Right forelimb (tissue), 1 donor: ENCODE measurements at regions not wholly inside any gene's neighbourhood (a gene's known extent, or its start where the extent isn't known, plus 50 kb on each side); places are given as distances from the start of the nearest gene placed in this dataset.
"Not testable (repeated sequence)": the region's sequence is repeated elsewhere in the genome, so short reads cannot be mapped to it uniquely, and the experiment has no call there.

Experiments used
- DNase-seq: peaks from one replicate; pipeline ENCODE4 v3.0.0-alpha.2; 2018

GRCh38 chr13:69649063-69649392 is 458.6 kb upstream of the ATXN8OS start:
- DNase-seq, result no peak

- DNase-seq, result no peak
Observed at GRCh38 chr13:69648340-69649062, 459.1 kb upstream of the ATXN8OS start.

GRCh38 chr13:69644447-69644846 is 463.2 kb upstream of the ATXN8OS start:
- DNase-seq, result no peak

GRCh38 chr13:69641773-69642172 is 465.9 kb upstream of the ATXN8OS start:
- no peak for DNase-seq

- DNase-seq, result no peak
Observed at GRCh38 chr13:69633044-69633443, 474.6 kb upstream of the ATXN8OS start.

- no peak for DNase-seq
Observed at GRCh38 chr13:69623973-69624372, 483.7 kb upstream of the ATXN8OS start.

- DNase-seq, result no peak
Observed at GRCh38 chr13:69619651-69620050, 488.0 kb upstream of the ATXN8OS start.

- DNase-seq, result no peak
Observed at GRCh38 chr13:69618838-69619237, 488.8 kb upstream of the ATXN8OS start.

- no peak for DNase-seq
Observed at GRCh38 chr13:69618393-69618792, 489.2 kb upstream of the ATXN8OS start.

GRCh38 chr13:69617587-69617986 is 490.0 kb upstream of the ATXN8OS start:
- no peak for DNase-seq

- DNase-seq, result no peak
Observed at GRCh38 chr13:69616396-69616795, 491.2 kb upstream of the ATXN8OS start.

GRCh38 chr13:69615055-69615454 is 492.6 kb upstream of the ATXN8OS start:
- DNase-seq, result not testable (repeated sequence)

GRCh38 chr13:69604698-69605097 is 502.9 kb upstream of the ATXN8OS start:
- DNase-seq, result no peak

- DNase-seq, result no peak
Observed at GRCh38 chr13:69603144-69603853, 504.3 kb upstream of the ATXN8OS start.

GRCh38 chr13:69601661-69602060 is 506.0 kb upstream of the ATXN8OS start:
- DNase-seq, result no peak

GRCh38 chr13:69600811-69601210 is 506.8 kb upstream of the ATXN8OS start:
- no peak for DNase-seq

GRCh38 chr13:69597088-69597487 is 510.5 kb upstream of the ATXN8OS start:
- no peak for DNase-seq

- DNase-seq, result no peak
Observed at GRCh38 chr13:69595181-69595580, 512.4 kb upstream of the ATXN8OS start.

GRCh38 chr13:69591437-69591836 is 516.2 kb upstream of the ATXN8OS start:
- DNase-seq, result no peak

- DNase-seq, result no peak
Observed at GRCh38 chr13:69589531-69590235, 517.9 kb upstream of the ATXN8OS start.

- DNase-seq, result no peak
Observed at GRCh38 chr13:69585656-69586055, 522.0 kb upstream of the ATXN8OS start.

GRCh38 chr13:69580255-69580654 is 527.4 kb upstream of the ATXN8OS start:
- no peak for DNase-seq

GRCh38 chr13:69579351-69579750 is 528.3 kb upstream of the ATXN8OS start:
- DNase-seq, result no peak
